ENCODE measurements at regions not wholly inside any gene's neighbourhood (a gene's known extent, or its start where the extent isn't known, plus 50 kb on each side); places are given as distances from the start of the nearest gene placed in this dataset.

DNA sequence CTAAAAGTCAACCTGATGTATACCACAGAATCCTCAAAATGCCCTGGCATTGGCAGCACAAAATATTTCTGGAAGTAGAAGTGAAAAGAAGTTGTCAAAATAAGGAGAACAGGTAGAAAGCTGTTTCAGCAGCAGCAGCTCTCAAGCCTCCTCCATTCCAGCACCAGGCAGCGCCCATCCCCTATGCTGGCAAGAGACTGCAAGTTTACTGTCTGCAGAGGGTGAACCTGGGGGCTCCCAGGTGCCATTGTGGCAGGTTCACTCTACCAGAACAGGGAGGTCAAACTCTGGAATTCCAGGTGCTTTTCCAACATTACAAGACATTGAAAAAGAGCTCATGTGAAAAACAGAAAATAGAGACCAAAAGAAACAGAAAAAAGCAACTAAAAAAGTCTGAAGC lies 128.8 kb upstream of the CTTNBP2NL start:
- DNase-seq, result no peak

DNA sequence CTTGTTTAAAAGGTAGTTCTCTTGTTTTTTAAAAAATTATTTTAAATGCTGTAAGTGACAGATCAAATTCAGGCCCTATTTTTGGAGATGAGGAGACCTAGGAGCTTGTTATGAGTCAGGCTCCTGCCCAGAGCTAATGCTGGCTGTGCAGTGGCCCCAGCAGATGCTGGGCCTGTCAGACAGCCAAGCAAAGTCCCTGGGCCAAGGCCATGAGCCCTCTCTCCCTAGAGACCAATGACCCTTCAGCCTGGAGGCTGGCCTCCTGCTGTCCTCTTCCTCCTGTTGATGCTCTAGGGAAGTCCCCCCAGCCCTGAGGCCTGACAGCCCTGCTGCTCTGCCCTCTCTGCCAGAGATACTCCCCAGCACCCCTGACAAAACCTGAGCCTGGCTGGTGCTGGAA lies 128.1 kb upstream of the CTTNBP2NL start:
- DNase-seq, result no peak

DNA sequence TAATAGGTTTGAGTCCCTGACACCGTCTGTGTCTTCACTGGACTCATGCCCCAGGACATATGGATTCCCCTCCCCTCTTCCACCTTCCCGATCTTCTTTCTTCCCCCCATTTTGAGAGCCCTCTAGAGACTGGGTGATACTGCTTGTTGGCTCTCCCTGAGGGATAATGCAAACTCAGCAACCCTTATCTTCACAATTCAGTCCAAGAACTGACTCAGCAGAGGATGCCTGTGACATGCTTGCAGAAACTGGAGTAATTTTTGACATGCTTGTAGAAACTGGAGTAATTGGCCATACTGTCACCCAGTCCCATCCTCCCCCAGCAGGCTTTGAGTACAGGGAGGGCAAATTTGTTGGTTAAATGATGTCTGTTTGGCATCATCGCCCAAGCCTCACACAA lies 127.6 kb upstream of the CTTNBP2NL start:
- no peak for DNase-seq

DNA sequence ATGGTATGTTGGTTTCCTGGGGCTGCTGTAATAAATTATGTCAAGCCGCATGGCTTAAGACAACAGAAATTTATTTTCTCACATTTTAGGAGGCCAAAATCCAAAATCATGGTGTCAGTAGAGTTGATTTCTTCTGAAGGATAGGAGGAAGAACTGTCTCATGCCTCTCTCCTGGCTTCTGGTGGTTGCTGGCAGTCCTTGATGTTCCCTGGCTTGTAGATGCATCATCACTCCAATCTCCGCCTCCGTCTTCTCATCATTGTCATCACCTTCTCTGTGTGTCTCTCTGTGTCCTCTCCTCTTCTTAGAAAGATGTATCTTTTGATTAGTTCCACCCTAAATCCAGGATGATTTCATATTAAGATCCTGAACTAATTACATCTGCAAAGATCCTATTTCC lies 124.7 kb upstream of the CTTNBP2NL start:
- DNase-seq, result no peak

DNA sequence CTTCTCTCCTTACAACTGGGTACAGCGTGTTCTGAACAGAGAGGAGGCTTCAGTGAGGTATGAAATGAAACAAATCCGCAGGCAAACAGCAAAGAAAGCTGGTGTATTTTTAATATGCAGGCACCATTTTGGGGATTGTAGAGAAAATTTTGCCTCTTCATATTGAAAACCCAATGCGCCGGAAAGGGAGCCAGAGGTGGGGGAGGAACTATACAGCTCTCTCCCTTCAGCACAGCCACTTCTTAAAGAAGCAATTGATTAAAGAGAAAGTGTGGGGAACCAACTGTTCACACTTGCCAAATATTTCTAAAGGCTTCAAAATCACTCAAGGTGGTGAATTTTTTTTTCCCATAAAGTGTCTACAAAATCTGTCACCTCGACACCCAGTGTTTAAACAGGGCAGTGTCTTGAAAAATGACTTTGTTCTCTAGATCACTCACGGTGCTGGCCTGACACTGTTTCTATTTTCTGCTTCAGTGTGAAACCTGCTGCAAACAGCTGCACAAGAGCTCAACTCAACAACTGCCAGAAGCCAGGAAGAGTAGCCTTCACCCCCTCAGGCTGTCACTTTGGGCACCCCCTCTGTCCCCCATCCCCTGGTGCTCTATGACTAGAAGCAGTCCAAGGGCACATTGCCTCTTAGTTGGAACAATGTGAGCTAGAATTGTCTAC lies 123.8 kb upstream of the CTTNBP2NL start:
- no peak for DNase-seq

DNA sequence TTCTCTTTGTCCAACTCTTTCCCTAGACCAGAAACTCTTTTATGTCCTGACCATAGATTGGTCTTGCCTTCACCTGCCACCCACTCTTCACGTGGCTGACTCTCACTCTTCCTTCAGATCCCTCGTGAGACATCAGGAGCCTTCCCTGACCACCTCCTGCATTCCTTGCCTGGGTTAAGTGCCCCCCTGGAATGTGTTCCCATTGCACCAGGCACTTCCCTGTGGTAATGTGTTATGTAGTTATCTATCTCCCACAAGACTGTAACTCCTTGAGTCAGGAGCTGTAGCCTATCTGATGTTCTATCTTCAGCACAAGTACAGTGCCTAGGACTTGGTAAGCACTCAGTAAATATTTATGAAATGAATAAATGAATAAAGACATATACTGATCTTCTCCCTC lies 111.2 kb upstream of the CTTNBP2NL start:
- no peak for DNase-seq

DNA sequence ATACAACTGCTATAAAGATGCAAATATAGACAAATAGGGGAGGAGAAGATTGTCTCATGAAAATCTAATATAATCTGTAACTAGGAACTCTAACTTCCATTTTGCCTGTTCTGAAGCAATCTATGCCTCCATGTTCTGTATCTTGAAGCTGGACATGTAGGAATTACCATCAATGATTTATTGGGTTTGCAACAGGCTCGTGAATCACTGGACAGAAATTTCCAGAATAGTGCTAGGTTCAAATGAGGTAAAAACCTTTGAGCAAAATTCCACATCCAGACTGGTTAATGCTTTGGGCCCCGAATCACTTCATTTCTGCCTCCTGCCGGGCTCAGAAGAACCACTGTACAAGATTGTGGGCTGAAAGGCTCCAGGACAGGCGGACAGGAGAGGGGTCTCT lies 110.7 kb upstream of the CTTNBP2NL start:
- DNase-seq, result no peak

DNA sequence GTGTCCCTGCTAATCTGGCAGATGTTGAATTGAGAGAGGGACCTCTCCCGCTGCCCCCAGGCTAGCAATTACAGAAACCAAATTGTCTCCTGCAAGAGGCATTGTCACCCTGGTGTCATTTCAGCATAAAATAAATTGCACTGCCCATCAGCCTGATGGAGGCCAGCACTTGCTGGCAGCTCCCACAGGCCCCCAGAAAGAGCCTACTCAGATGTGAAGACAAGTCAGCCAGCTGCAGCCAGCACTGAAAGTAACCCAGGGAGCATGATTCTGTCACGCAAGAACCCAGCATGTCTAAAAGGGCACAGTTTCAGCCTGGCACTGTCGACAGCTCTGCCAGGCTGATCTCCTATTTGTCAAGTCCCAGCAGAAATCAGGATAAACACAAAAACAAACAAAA lies 110.3 kb upstream of the CTTNBP2NL start:
- DNase-seq, result no peak

DNA sequence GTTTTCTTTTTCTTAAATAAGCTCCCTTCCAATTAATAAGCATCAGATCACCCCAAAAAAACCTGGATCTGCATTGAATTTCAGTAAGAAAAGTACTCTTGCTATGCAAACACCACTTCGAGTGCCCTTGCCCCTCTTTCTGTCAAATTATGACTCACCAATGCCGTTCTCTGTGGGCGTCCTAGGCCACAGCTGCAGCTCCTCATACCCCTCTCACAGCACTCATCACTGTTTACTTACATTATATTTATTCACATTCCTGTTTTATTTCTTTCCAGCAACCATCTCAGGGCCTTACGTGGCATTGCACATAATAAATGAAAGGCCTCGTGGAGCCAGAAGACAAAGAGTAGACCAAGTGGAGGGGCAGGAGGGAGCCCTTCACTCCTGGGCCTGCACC lies 99.1 kb upstream of the CTTNBP2NL start:
- no peak for DNase-seq

DNA sequence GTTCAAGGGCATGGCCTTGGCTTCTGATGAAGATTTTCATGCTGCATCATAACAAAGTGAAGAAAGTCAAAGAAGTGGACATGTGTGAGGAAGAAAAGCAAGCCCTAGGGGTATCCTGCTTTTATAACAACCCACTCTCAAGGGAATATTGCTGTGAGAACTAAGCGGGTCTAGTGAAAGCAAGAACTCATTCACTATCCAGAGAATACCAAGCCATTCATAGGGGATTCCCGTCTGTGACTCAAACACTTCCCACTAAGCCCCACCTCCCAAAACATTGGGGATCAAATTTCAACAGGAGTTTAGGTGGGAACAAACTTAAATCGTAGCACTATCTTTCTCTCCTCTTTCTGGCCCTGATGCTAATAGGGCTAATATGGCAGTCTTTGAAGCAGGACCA lies 98.5 kb upstream of the CTTNBP2NL start:
- no peak for DNase-seq

DNA sequence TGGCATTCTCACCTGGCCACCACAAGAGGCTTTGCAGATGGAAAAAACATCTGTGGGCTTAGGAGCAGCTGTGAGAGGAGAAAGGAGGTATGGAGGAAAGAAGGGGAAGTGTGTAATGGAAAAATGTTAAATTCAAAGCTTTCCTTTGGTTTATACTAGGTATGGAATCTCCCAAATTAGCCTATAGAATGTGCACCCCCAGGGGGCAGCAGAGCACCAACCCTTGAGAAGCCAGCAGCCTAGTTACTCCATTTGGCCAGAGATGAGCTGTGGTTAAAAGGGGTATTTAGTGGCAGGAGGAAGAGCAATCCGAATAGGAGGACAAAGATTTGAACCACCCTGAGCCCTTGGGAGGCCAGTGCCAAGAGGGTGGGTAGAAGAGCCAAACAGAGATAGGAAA lies 97.5 kb upstream of the CTTNBP2NL start:
- peak; percentile 82 for DNase-seq

DNA sequence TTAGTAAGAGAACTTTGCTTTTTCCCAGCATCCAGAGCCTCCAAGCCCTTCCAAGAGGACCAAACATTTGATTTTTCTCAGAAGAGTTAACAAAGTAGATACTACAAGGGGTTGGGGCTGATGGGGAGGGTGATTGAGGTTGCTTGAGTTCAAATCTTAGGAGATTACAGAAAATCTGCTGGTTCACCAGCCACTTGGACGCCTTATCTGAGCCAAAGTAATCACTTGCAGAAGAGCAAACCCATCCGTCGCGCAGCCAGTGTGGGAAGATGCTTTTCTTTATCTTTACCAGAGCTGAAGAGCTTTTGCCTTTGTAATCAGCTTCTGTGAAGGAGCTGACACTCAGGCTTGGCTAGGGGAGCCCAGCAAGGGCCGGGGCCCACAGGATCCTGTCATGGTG lies 91.9 kb upstream of the CTTNBP2NL start:
- peak; percentile 29 for DNase-seq

DNA sequence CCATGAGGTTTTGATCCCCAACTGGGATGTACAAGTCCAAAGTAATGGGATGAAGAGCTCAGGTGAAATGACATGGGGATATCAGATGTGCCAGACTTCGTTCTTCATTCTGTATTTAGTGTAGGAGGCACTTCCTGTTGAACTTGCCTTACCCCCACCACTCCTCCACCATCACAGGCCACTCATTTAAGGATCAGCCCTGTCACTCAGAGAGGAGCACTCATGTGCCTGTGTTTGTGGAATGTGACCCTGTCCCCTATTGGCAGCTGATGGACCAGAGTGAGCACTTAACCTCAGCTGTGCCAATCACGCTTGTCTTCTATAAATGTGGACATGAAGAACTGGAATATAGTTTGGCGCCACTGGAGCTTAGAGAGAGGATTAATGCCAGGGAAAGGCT lies 91.4 kb upstream of the CTTNBP2NL start:
- no peak for DNase-seq

DNA sequence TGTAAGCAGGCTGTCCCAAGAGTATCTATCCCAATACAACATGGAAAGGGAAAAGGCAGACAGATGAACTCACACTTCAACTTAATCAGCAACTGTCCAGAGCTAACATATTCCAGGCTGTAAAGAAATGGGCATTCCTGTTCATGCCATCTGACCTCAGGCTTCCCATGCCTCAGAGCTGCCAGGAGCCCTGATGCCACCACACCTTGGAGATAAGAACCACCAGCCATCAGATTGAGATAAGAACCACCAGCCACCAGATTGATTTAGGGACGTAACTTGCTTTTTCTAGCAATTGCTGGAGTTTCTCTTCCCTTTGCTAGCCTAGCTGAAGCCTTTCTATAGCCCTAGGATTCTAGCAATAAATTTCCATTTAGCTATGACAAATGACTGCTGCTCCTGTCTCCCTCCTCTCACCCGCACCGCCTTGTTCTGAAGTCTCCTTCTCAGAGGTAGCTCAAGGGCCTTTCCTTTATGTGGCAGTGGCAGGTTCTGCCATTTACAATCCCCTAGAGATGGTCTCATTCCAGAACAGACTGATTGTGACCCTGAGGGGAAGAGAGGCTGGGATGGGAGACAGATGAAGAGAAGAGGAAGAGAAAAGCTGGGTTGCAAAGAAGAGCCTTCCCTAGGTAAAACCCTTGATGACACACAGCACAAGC lies 88.0 kb upstream of the CTTNBP2NL start:
- DNase-seq, result no peak

DNA sequence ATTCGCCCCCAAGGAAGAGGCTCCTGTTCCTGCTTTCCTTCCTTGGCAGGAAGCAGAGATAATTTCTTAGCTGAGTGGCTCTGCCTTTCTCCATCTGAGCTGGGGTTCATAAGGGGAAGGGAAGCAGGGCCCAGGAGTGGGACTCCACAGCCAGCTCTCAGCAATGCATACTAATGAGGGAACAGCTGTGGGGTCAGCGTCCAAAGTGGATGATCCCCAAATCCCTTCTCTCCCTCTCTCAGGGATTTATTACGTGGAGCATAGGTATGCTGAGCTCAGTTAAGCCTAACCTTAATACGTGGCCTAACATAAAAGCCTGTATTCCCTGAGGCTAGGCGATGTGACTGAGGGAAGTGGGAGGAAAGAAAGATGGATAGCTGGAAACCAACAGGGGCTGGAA lies 87.3 kb upstream of the CTTNBP2NL start:
- no peak for DNase-seq

DNA sequence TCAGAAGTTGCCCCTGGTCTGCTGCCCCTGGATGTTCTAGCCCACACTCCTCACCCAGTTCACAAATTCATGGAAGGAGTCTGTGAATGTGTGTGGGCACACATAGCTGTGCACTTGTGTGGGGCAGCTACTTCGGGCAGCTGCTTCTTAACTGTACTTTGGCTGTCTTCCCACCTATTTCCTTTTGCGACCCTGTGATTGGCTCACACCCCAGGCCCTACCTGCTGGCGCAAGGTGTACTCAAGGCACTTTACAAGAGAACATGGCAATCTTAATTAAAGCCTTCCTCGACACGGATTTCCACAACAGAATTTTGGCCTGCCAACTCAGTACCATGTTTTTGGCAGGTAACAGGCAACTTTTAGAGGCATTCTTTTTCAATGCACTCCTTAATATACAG lies 86.5 kb upstream of the CTTNBP2NL start:
- no peak for DNase-seq

DNA sequence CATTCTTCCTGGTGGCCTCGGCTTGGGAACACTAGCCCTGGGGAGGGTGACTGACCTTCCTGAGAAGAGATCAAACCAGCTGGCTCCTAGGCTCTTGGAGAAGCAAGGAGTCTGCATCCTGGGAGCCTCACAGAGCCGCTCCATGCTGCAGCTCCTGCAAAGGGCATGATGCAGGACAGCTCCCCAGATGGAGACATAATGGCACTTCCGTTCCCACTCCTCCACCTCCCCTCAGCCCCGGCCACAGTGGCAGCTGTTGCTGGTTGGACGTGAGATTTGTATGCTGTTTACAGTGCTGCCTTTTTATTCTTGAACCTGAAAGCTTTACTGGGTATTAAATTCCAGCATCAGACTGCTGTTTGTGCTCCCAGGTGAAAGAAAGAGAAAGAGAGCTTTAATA lies 83.7 kb upstream of the CTTNBP2NL start:
- no peak for DNase-seq

DNA sequence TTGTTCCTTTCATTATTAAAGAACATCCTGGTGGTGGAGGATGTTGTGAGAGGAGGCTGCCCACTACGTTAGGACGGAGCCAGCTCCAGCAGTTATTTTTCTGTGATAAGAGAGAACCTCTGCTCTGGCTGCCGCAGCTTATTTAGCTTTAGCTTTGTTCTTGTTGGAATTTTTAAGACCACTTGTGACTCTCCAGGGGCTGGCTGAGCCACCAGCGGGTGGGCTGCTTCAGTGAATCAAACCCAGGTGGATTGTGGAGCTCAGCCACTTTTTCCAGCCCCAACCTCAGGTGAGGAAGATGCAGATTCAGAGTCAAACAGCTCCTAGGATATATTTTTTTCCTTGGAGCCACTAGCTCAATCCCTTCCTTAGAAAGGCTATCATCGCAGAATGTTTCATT lies 83.1 kb upstream of the CTTNBP2NL start:
- no peak for DNase-seq

DNA sequence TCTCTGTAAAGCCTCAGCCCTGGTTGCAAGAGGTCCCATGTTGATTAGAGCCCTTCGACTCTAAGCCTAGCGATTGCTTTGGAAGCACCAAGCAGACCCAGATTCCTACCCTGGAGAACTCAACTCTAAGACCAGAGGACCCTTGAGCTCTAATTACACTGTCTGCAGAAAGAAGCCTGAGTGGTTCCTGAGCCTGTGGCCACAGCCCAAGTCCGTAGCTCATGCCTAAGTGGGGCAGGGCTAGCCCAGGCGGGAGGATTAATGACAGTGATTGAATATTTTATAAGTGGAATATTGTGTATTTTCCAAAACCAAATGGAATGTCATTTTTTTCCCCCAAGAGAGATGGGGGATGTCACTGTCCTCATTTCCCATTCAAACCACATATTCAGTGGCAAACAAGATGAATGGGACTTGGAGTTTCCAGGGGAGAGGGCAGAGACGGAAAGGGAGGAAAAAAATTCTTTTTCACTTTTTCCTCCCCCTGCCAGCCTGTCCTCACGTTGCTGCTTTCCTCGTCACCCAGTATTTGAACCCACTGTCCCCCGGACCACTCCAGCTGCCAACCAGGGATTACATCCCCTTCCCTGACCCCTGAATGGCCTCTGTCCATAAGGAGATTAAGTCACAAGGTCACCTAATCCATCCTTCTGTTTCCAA lies 79.6 kb upstream of the CTTNBP2NL start:
- DNase-seq, result no peak

DNA sequence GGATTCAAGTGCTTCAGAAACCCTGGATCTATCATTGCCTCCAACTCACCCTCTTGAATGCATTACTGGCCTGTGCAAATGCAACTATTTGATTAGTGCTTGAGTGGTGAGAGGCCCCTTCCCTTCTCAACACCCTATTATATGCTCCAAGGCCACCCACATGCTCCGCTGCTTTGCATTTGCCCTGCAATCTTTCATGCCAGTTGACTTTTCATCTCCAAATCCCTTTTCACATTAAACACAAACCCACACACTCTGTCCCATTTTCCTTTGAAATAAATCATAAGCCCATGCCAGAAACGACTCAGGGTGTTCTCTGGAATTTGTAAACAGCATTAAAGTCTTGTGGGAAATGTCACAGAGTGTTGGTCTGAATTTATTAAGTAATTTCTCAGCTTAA lies 78.9 kb upstream of the CTTNBP2NL start:
- DNase-seq, result no peak

DNA sequence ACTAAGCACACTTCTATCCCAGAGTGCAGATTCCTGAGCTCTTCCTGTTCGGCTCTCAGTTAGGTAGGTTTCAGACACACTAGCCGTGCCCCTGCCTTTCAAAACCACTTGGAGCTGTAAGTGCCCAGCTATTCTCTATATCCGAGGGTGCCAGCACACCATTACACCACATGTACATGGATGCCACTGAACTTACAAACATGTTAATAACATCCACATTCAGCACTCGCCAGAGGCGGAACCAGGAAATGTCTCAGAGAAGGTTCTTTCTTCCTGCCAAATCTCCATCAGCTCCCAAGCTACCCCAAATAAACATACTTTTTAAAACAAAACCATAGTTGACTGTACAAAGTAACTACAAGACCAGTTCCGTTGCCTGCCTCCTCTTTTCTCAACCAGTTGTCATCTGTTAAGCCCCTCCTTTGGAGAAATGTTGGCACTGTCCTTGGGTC lies 78.4 kb upstream of the CTTNBP2NL start:
- DNase-seq, result peak; percentile 10

DNA sequence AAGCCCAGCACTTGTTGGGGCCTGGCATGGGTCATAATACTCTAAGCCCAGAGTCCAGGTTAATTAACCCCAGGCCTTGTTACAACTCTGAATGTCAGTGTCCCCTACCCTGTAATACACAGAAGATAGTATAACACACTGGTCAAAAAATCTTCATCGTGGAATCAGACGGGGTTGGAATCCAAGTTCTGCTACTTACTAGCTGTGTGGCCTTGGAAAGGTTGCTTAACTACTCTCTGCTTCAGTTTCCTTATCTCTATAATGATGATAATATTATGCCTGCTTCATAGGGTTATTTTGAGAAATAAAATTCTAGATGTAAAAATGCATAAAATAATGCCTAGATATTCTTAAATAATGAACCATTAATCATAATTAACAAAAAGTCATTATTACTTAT lies 77.8 kb upstream of the CTTNBP2NL start:
- no peak for DNase-seq

DNA sequence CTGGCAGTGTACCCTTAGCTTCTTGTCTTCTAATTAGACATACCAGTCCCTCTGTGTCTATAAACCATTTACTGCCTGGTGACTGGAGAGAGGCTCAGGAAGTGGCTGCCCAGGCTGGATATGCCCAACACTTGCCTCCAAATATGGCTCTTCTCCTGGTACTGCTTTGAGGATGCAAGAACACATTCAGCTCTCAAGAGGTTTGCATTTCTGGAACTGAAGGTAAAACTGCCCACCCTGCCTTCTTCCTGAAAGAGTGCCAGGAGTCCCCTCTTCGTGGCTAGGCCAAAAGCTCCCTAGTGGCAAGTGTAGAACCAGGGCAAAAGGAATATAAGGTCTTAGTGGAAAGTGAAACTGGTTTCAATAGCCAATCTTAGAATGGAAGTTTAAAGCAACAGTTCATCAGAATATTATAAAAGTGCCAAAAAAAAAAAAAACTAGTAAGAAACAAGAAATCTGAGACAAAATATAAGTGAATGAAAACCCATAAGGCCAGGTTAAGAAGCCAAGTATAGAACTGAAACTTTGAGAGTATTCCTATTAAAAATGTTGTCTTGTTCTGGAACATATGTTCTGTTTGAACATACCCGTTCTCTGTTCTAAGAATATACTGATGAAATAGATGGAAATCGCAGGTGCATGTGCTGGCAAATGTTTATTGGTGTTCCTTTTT lies 77.2 kb upstream of the CTTNBP2NL start:
- DNase-seq, result peak; percentile 85

Data from OCI-M1 (cell line).